Thyroid gland (tissue), 4 donors: ENCODE measurements at regions not wholly inside any gene's neighbourhood (a gene's known extent, or its start where the extent isn't known, plus 50 kb on each side); places are given as distances from the start of the nearest gene placed in this dataset.

Source experiments
- DNase-seq, 2 donors: peaks; one replicate each; pipeline ENCODE4 v3.0.0-alpha.2; 2019
- H3K27ac ChIP-seq, 3 donors: fragments of 200-600 bp; sonication (generic); 1 replicate in 2 of 3; 2 replicates in 1 of 3; pipeline ENCODE4 v1.5.1; 2016 to 2019; ENCODE audit warnings: mild to moderate bottlenecking in 1 of 3, moderate library complexity in 1 of 3
- H3K27me3 ChIP-seq: fragments of 200-600 bp; sonication (generic); one replicate; pipeline ENCODE4 v1.5.1; 2019
- H3K36me3 ChIP-seq, 2 donors: fragments of 200-600 bp; sonication (generic); one replicate each; pipeline ENCODE4 v1.5.1; 2016 to 2019
- H3K4me1 ChIP-seq, 2 donors: fragments of 200-600 bp; sonication (generic); one replicate each; pipeline ENCODE4 v1.5.1; 2017 to 2019
- H3K4me3 ChIP-seq, 3 donors: fragments of 200-600 bp; sonication (generic); replicated peaks in 1 of 3; 1 replicate in 2 of 3; 2 replicates in 1 of 3; pipeline ENCODE4 v1.5.1; 2016; ENCODE audit warnings: mild to moderate bottlenecking in 1 of 3
- H3K9me3 ChIP-seq: fragments of 200-600 bp; sonication (generic); one replicate; pipeline ENCODE4 v1.5.1; 2017
- CTCF ChIP-seq, 6 experiments: fragments of 200-600 bp in 3 of 6; fragments of 450-650 bp in 3 of 6; sonication (generic) in 3 of 6; IDR thresholded peaks; one replicate each; pipeline ENCODE4 v1.5.1; 2016 to 2019; ENCODE audit warnings: antibody characterized with exemption in 6 of 6, mild to moderate bottlenecking in 2 of 6, inconsistent platforms in 1 of 6, moderate library complexity in 1 of 6
- POLR2A ChIP-seq, 2 donors: fragments of 450-650 bp; IDR thresholded peaks; one replicate each; pipeline ENCODE4 v1.6.1; 2017; ENCODE audit warnings: antibody characterized with exemption in 2 of 2, mild to moderate bottlenecking in 2 of 2, moderate library complexity in 1 of 2
- WGBS, 2 donors: methylation state at CpG; one replicate each; pipeline ENCODE4 v1.1.5; 2017; 5-methylcytosine and 5-hydroxymethylcytosine counted together
- intact Hi-C: fragments of 100-400 bp; cut with DNase I; formaldehyde crosslinking; loops from one replicate; pipeline ENCODE4 v1.15.1; 2023

- 29 to 30% methylated on average over 3 of the region's 3 CpGs for WGBS, 2 donors
- Histone ChIP-seq H3K27me3 (no peaks in the 10 kb centered on the region), H3K27ac (no peak overlapping the region), H3K4me1 (no peaks in the 10 kb centered on the region), H3K9me3 (no peaks in the 10 kb centered on the region), H3K36me3 (no peaks in the 10 kb centered on the region), H3K4me3 (no peak overlapping the region)
- intact Hi-C loops = no loop called here
- TF ChIP-seq CTCF (IDR thresholded peaks at IDR 0.05) (no peak), POLR2A (IDR thresholded peaks at IDR 0.05) (no peak)
- no peak for DNase-seq
These were observed 466.8 kb upstream of the BRINP1 start for GRCh38 chr9:119836036-119836435.

- no peaks in the 10 kb centered on the region for H3K4me1 ChIP-seq
- H3K27me3 ChIP-seq = no peaks in the 10 kb centered on the region
- H3K27ac ChIP-seq = no peak overlapping the region
- intact Hi-C loops = no loop called here
- no peak for DNase-seq
- no peaks in the 10 kb centered on the region for H3K36me3 ChIP-seq
- H3K4me3 ChIP-seq = no peak overlapping the region
- TF ChIP-seq CTCF (IDR thresholded peaks at IDR 0.05) (no peak), POLR2A (IDR thresholded peaks at IDR 0.05) (no peak)
- 82 to 83% methylated on average over 6 of the region's 6 CpGs for WGBS, 2 donors
- no peaks in the 10 kb centered on the region for H3K9me3 ChIP-seq
These were observed 464.9 kb upstream of the BRINP1 start for GRCh38 chr9:119834064-119834620.

GRCh38 chr9:119831309-119831708, 462.1 kb upstream of the BRINP1 start:
- no peak for TF ChIP-seq CTCF (IDR thresholded peaks at IDR 0.05)
- no peak for TF ChIP-seq POLR2A (IDR thresholded peaks at IDR 0.05)
- intact Hi-C loops = no loop called here
- 81 to 87% methylated on average over 2 of the region's 2 CpGs for WGBS, 2 donors
- Histone ChIP-seq H3K36me3 (no peaks in the 10 kb centered on the region), H3K4me3 (no peak overlapping the region), H3K27ac (no peak overlapping the region), H3K9me3 (no peaks in the 10 kb centered on the region), H3K27me3 (no peaks in the 10 kb centered on the region), H3K4me1 (no peaks in the 10 kb centered on the region)
- no peak for DNase-seq

GRCh38 chr9:119829748-119830147, 460.5 kb upstream of the BRINP1 start:
- Histone ChIP-seq H3K36me3 (no peaks in the 10 kb centered on the region), H3K4me3 (no peak overlapping the region), H3K9me3 (no peaks in the 10 kb centered on the region), H3K27me3 (no peaks in the 10 kb centered on the region), H3K4me1 (no peaks in the 10 kb centered on the region), H3K27ac (no peak overlapping the region)
- intact Hi-C loops = no loop called here
- DNase-seq = no peak
- TF ChIP-seq POLR2A (IDR thresholded peaks at IDR 0.05) (no peak), CTCF (IDR thresholded peaks at IDR 0.05) (no peak)
- WGBS, 2 donors = 88 to 89% methylated on average over 3 of the region's 3 CpGs

- 76 to 80% methylated on average over 2 of the region's 2 CpGs for WGBS, 2 donors
- TF ChIP-seq POLR2A (IDR thresholded peaks at IDR 0.05) = no peak
- no peak for TF ChIP-seq CTCF (IDR thresholded peaks at IDR 0.05)
These were observed 460.0 kb upstream of the BRINP1 start for GRCh38 chr9:119829186-119829585.

More at GRCh38 chr9:119829186-119829585, 460.0 kb upstream of the BRINP1 start:
- Histone ChIP-seq H3K27me3 (no peaks in the 10 kb centered on the region), H3K4me3 (no peak overlapping the region), H3K9me3 (no peaks in the 10 kb centered on the region), H3K36me3 (no peaks in the 10 kb centered on the region), H3K4me1 (no peaks in the 10 kb centered on the region), H3K27ac (no peak overlapping the region)
- no peak for DNase-seq
- intact Hi-C loops = no loop called here
